ENCODE measurements at regions not wholly inside any gene's neighbourhood (a gene's known extent, or its start where the extent isn't known, plus 50 kb on each side); places are given as distances from the start of the nearest gene placed in this dataset.

GRCh38 chr14:83021323-83021722, 1487.7 kb upstream of the SEL1L start:
- peaks cover 3% of the 10 kb centered on the region for H3K9me3 ChIP-seq (ENCODE audit: control insufficient read depth, low read depth, low read length)
- WGBS (ENCODE audit: insufficient coverage, low lambda C conversion rate), result 100% methylated on average over 1 of the region's 2 CpGs
- no peaks in the 10 kb centered on the region for H3K36me3 ChIP-seq (ENCODE audit: control insufficient read depth, insufficient read depth, low read length)
- H3K27ac ChIP-seq (ENCODE audit: low read length), result no peak overlapping the region
- H3K4me1 ChIP-seq (ENCODE audit: control insufficient read depth, insufficient read depth, low read length), result no peaks in the 10 kb centered on the region
- no peak for DNase-seq
- no peaks in the 10 kb centered on the region for H3K27me3 ChIP-seq (ENCODE audit: control insufficient read depth, insufficient read depth, low read length)
- no peak overlapping the region for H3K4me3 ChIP-seq (ENCODE audit: low read length)

- WGBS (ENCODE audit: insufficient coverage, low lambda C conversion rate), result no CpG with 5 or more reads among the region's 3 CpGs
- no peaks in the 10 kb centered on the region for H3K4me1 ChIP-seq (ENCODE audit: control insufficient read depth, insufficient read depth, low read length)
- no peak overlapping the region for H3K27ac ChIP-seq (ENCODE audit: low read length)
- H3K36me3 ChIP-seq (ENCODE audit: control insufficient read depth, insufficient read depth, low read length), result no peaks in the 10 kb centered on the region
- H3K9me3 ChIP-seq (ENCODE audit: control insufficient read depth, low read depth, low read length), result peaks cover 3% of the 10 kb centered on the region
- no peak overlapping the region for H3K4me3 ChIP-seq (ENCODE audit: low read length)
- H3K27me3 ChIP-seq (ENCODE audit: control insufficient read depth, insufficient read depth, low read length), result no peaks in the 10 kb centered on the region
- DNase-seq, result no peak
These were observed 1489.7 kb upstream of the SEL1L start for GRCh38 chr14:83023369-83023768.

- WGBS (ENCODE audit: insufficient coverage, low lambda C conversion rate), result 100% methylated on average over 1 of the region's 2 CpGs
- Histone ChIP-seq H3K9me3 (ENCODE audit: control insufficient read depth, low read depth, low read length) (peaks cover 2% of the 10 kb centered on the region), H3K4me3 (ENCODE audit: low read length) (no peak overlapping the region)
These were observed 1507.6 kb upstream of the SEL1L start for GRCh38 chr14:83041224-83041623.

GRCh38 chr14:83042858-83043257, 1509.2 kb upstream of the SEL1L start:
- H3K27ac ChIP-seq (ENCODE audit: low read length), result no peak overlapping the region
- peaks cover 2% of the 10 kb centered on the region for H3K9me3 ChIP-seq (ENCODE audit: control insufficient read depth, low read depth, low read length)
- H3K4me1 ChIP-seq (ENCODE audit: control insufficient read depth, insufficient read depth, low read length), result no peaks in the 10 kb centered on the region
- H3K36me3 ChIP-seq (ENCODE audit: control insufficient read depth, insufficient read depth, low read length), result no peaks in the 10 kb centered on the region
- no peak for DNase-seq
- WGBS (ENCODE audit: insufficient coverage, low lambda C conversion rate), result 67% methylated on average over 1 of the region's 2 CpGs
- H3K27me3 ChIP-seq (ENCODE audit: control insufficient read depth, insufficient read depth, low read length), result no peaks in the 10 kb centered on the region
- H3K4me3 ChIP-seq (ENCODE audit: low read length), result no peak overlapping the region

More at GRCh38 chr14:83041224-83041623, 1507.6 kb upstream of the SEL1L start:
- DNase-seq, result no peak
- no peaks in the 10 kb centered on the region for H3K4me1 ChIP-seq (ENCODE audit: control insufficient read depth, insufficient read depth, low read length)
- H3K27ac ChIP-seq (ENCODE audit: low read length), result no peak overlapping the region
- H3K27me3 ChIP-seq (ENCODE audit: control insufficient read depth, insufficient read depth, low read length), result no peaks in the 10 kb centered on the region
- H3K36me3 ChIP-seq (ENCODE audit: control insufficient read depth, insufficient read depth, low read length), result no peaks in the 10 kb centered on the region

- Histone ChIP-seq H3K4me1 (ENCODE audit: control insufficient read depth, insufficient read depth, low read length) (no peaks in the 10 kb centered on the region), H3K4me3 (ENCODE audit: low read length) (no peak overlapping the region), H3K36me3 (ENCODE audit: control insufficient read depth, insufficient read depth, low read length) (no peaks in the 10 kb centered on the region), H3K27ac (ENCODE audit: low read length) (no peak overlapping the region), H3K9me3 (ENCODE audit: control insufficient read depth, low read depth, low read length) (peaks cover 2% of the 10 kb centered on the region), H3K27me3 (ENCODE audit: control insufficient read depth, insufficient read depth, low read length) (no peaks in the 10 kb centered on the region)
- DNase-seq, result no peak
- WGBS (ENCODE audit: insufficient coverage, low lambda C conversion rate), result 100% methylated on average over 1 of the region's 1 CpG
These were observed 1510.3 kb upstream of the SEL1L start for GRCh38 chr14:83044001-83044400.

GRCh38 chr14:83047059-83047830, 1513.6 kb upstream of the SEL1L start:
- H3K4me3 ChIP-seq (ENCODE audit: low read length), result no peak overlapping the region
- no CpG with 5 or more reads among the region's 2 CpGs for WGBS (ENCODE audit: insufficient coverage, low lambda C conversion rate)
- no peaks in the 10 kb centered on the region for H3K36me3 ChIP-seq (ENCODE audit: control insufficient read depth, insufficient read depth, low read length)
- peaks cover 2% of the 10 kb centered on the region for H3K9me3 ChIP-seq (ENCODE audit: control insufficient read depth, low read depth, low read length)
- no peaks in the 10 kb centered on the region for H3K27me3 ChIP-seq (ENCODE audit: control insufficient read depth, insufficient read depth, low read length)
- H3K4me1 ChIP-seq (ENCODE audit: control insufficient read depth, insufficient read depth, low read length), result no peaks in the 10 kb centered on the region
- H3K27ac ChIP-seq (ENCODE audit: low read length), result no peak overlapping the region
- DNase-seq, result no peak

- H3K27me3 ChIP-seq (ENCODE audit: control insufficient read depth, insufficient read depth, low read length), result no peaks in the 10 kb centered on the region
- no peaks in the 10 kb centered on the region for H3K36me3 ChIP-seq (ENCODE audit: control insufficient read depth, insufficient read depth, low read length)
- no peak overlapping the region for H3K27ac ChIP-seq (ENCODE audit: low read length)
- no peaks in the 10 kb centered on the region for H3K9me3 ChIP-seq (ENCODE audit: control insufficient read depth, low read depth, low read length)
- H3K4me3 ChIP-seq (ENCODE audit: low read length), result no peak overlapping the region
- H3K4me1 ChIP-seq (ENCODE audit: control insufficient read depth, insufficient read depth, low read length), result no peaks in the 10 kb centered on the region
- 88% methylated on average over 1 of the region's 1 CpG for WGBS (ENCODE audit: insufficient coverage, low lambda C conversion rate)
- DNase-seq, result no peak
These were observed 1519.5 kb upstream of the SEL1L start for GRCh38 chr14:83053022-83053710.

GRCh38 chr14:83058068-83058467, 1524.4 kb upstream of the SEL1L start:
- no peak for DNase-seq
- Histone ChIP-seq H3K36me3 (ENCODE audit: control insufficient read depth, insufficient read depth, low read length) (no peaks in the 10 kb centered on the region), H3K4me1 (ENCODE audit: control insufficient read depth, insufficient read depth, low read length) (no peaks in the 10 kb centered on the region), H3K27ac (ENCODE audit: low read length) (no peak overlapping the region), H3K4me3 (ENCODE audit: low read length) (no peak overlapping the region), H3K9me3 (ENCODE audit: control insufficient read depth, low read depth, low read length) (no peaks in the 10 kb centered on the region), H3K27me3 (ENCODE audit: control insufficient read depth, insufficient read depth, low read length) (no peaks in the 10 kb centered on the region)
- no CpG with 5 or more reads among the region's 1 CpG for WGBS (ENCODE audit: insufficient coverage, low lambda C conversion rate)

- Histone ChIP-seq H3K27ac (ENCODE audit: low read length) (no peak overlapping the region), H3K4me1 (ENCODE audit: control insufficient read depth, insufficient read depth, low read length) (no peaks in the 10 kb centered on the region), H3K27me3 (ENCODE audit: control insufficient read depth, insufficient read depth, low read length) (no peaks in the 10 kb centered on the region), H3K36me3 (ENCODE audit: control insufficient read depth, insufficient read depth, low read length) (no peaks in the 10 kb centered on the region), H3K4me3 (ENCODE audit: low read length) (no peak overlapping the region), H3K9me3 (ENCODE audit: control insufficient read depth, low read depth, low read length) (no peaks in the 10 kb centered on the region)
- no peak for DNase-seq
- 81% methylated on average over 4 of the region's 5 CpGs for WGBS (ENCODE audit: insufficient coverage, low lambda C conversion rate)
These were observed 1538.3 kb upstream of the SEL1L start for GRCh38 chr14:83071888-83072501.

GRCh38 chr14:83085136-83085535, 1551.5 kb upstream of the SEL1L start:
- H3K36me3 ChIP-seq (ENCODE audit: control insufficient read depth, insufficient read depth, low read length), result no peaks in the 10 kb centered on the region
- no peaks in the 10 kb centered on the region for H3K4me1 ChIP-seq (ENCODE audit: control insufficient read depth, insufficient read depth, low read length)
- no peak overlapping the region for H3K27ac ChIP-seq (ENCODE audit: low read length)
- no peak overlapping the region for H3K4me3 ChIP-seq (ENCODE audit: low read length)
- H3K27me3 ChIP-seq (ENCODE audit: control insufficient read depth, insufficient read depth, low read length), result no peaks in the 10 kb centered on the region
- DNase-seq, result no peak
- H3K9me3 ChIP-seq (ENCODE audit: control insufficient read depth, low read depth, low read length), result no peaks in the 10 kb centered on the region
- 80% methylated on average over 2 of the region's 4 CpGs for WGBS (ENCODE audit: insufficient coverage, low lambda C conversion rate)
